ENCODE measurements at regions not wholly inside any gene's neighbourhood (a gene's known extent, or its start where the extent isn't known, plus 50 kb on each side); places are given as distances from the start of the nearest gene placed in this dataset.
"Not testable (repeated sequence)": the region's sequence is repeated elsewhere in the genome, so short reads cannot be mapped to it uniquely, and the experiment has no call there.

GRCh38 chr21:41576013-41576615 lies 68.2 kb upstream of the TMPRSS2 start:
- no peak overlapping the region for H3K27ac Mint-ChIP-seq
- peaks cover 3% of the 10 kb centered on the region for H3K27me3 Mint-ChIP-seq (ENCODE audit: low read depth)
- peaks cover 19% of the 10 kb centered on the region for H3K9me3 Mint-ChIP-seq
- no peak overlapping the region for H3K4me3 Mint-ChIP-seq
- no peaks in the 10 kb centered on the region for H3K4me1 Mint-ChIP-seq (ENCODE audit: low read depth)
- H3K36me3 Mint-ChIP-seq (ENCODE audit: low read depth), result no peaks in the 10 kb centered on the region

GRCh38 chr21:41573902-41574690 lies 66.1 kb upstream of the TMPRSS2 start:
- H3K4me1 Mint-ChIP-seq (ENCODE audit: low read depth), result no peaks in the 10 kb centered on the region
- peaks cover 3% of the 10 kb centered on the region for H3K27me3 Mint-ChIP-seq (ENCODE audit: low read depth)
- no peak overlapping the region for H3K27ac Mint-ChIP-seq
- H3K4me3 Mint-ChIP-seq, result no peak overlapping the region
- no peaks in the 10 kb centered on the region for H3K36me3 Mint-ChIP-seq (ENCODE audit: low read depth)
- H3K9me3 Mint-ChIP-seq, result peaks cover 19% of the 10 kb centered on the region

- no peak overlapping the region for H3K4me3 Mint-ChIP-seq
- H3K27ac Mint-ChIP-seq, result no peak overlapping the region
- H3K36me3 Mint-ChIP-seq (ENCODE audit: low read depth), result no peaks in the 10 kb centered on the region
- no peaks in the 10 kb centered on the region for H3K4me1 Mint-ChIP-seq (ENCODE audit: low read depth)
- H3K27me3 Mint-ChIP-seq (ENCODE audit: low read depth), result peaks cover 7% of the 10 kb centered on the region
- peaks cover 4% of the 10 kb centered on the region for H3K9me3 Mint-ChIP-seq
These were observed 64.1 kb upstream of the TMPRSS2 start for GRCh38 chr21:41571938-41572510.

- H3K27ac Mint-ChIP-seq, result no peak overlapping the region
- no peaks in the 10 kb centered on the region for H3K9me3 Mint-ChIP-seq
- no peaks in the 10 kb centered on the region for H3K36me3 Mint-ChIP-seq (ENCODE audit: low read depth)
These were observed 62.9 kb upstream of the TMPRSS2 start for GRCh38 chr21:41570791-41571355.

GRCh38 chr21:41568606-41569385 lies 60.8 kb upstream of the TMPRSS2 start:
- Mint-ChIP-seq H3K9me3 (no peaks in the 10 kb centered on the region), H3K27ac (peak overlapping the region; percentile 59), H3K4me1 (ENCODE audit: low read depth) (peaks cover 3% of the 10 kb centered on the region), H3K4me3 (no peak overlapping the region), H3K27me3 (ENCODE audit: low read depth) (peaks cover 7% of the 10 kb centered on the region), H3K36me3 (ENCODE audit: low read depth) (no peaks in the 10 kb centered on the region)

More at GRCh38 chr21:41570791-41571355, 62.9 kb upstream of the TMPRSS2 start:
- H3K27me3 Mint-ChIP-seq (ENCODE audit: low read depth), result peaks cover 7% of the 10 kb centered on the region
- H3K4me1 Mint-ChIP-seq (ENCODE audit: low read depth), result no peaks in the 10 kb centered on the region
- no peak overlapping the region for H3K4me3 Mint-ChIP-seq

- Mint-ChIP-seq H3K4me1 (ENCODE audit: low read depth) (peaks cover 3% of the 10 kb centered on the region), H3K27me3 (ENCODE audit: low read depth) (peaks cover 7% of the 10 kb centered on the region), H3K36me3 (ENCODE audit: low read depth) (no peaks in the 10 kb centered on the region), H3K4me3 (no peak overlapping the region), H3K9me3 (no peaks in the 10 kb centered on the region), H3K27ac (peak overlapping the region; percentile 59)
These were observed 60.0 kb upstream of the TMPRSS2 start for GRCh38 chr21:41567901-41568510.

GRCh38 chr21:41567237-41567636 lies 59.3 kb upstream of the TMPRSS2 start:
- H3K4me3 Mint-ChIP-seq; H3K36me3 Mint-ChIP-seq (ENCODE audit: low read depth); H3K27ac Mint-ChIP-seq; H3K27me3 Mint-ChIP-seq (ENCODE audit: low read depth); H3K9me3 Mint-ChIP-seq; H3K4me1 Mint-ChIP-seq (ENCODE audit: low read depth): not testable (repeated sequence)

DNA sequence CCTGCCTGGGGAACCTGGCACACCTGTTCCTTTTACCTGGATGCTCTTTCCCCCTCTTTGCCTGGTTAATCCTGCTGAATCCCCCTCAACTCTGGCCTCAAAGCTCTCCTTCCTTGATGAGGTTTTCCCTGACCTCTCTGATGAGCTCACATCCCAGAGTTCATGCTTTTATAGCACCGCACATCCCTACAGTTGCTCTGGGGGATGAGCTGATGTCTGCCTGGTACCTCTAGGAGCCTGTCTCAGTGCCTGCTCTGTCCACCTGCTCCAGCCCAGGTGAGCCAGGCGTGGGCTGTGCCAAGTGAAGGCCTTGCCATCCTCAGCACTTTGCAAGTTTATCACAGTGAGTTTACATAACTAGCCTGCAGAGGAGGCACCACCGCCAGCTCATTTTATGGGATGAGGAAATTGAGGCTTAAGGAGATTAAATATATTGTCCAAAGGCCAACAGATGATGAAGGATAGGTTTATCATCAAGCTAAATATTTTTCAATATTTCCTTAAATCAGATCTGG lies 58.6 kb upstream of the TMPRSS2 start:
- H3K4me1 Mint-ChIP-seq (ENCODE audit: low read depth), result peaks cover 3% of the 10 kb centered on the region
- H3K9me3 Mint-ChIP-seq, result no peaks in the 10 kb centered on the region
- no peaks in the 10 kb centered on the region for H3K36me3 Mint-ChIP-seq (ENCODE audit: low read depth)
- no peak overlapping the region for H3K4me3 Mint-ChIP-seq
- H3K27me3 Mint-ChIP-seq (ENCODE audit: low read depth), result peaks cover 4% of the 10 kb centered on the region
- H3K27ac Mint-ChIP-seq, result no peak overlapping the region

DNA sequence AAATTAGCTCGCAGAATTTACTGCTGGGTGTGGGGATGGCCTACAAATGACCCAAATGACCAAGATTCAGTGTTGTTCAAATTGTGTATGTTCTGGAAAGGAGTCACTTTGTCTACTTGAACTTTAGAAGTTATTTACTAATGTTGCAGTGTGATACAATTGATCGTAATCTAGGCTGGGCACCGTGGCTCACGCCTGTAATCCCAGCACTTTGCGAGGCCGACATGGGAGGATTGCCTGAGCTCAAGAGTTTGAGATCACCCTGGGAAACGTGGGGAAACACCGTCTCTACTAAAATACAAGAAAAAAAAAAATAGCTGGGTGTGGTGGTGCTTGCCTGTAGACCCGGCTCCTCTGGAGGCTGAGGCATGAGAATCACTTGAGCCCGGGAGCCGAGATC lies 57.6 kb upstream of the TMPRSS2 start:
- Mint-ChIP-seq H3K36me3 (ENCODE audit: low read depth) (no peaks in the 10 kb centered on the region), H3K9me3 (no peaks in the 10 kb centered on the region), H3K4me3 (no peak overlapping the region), H3K4me1 (ENCODE audit: low read depth) (peaks cover 3% of the 10 kb centered on the region), H3K27me3 (ENCODE audit: low read depth) (peaks cover 4% of the 10 kb centered on the region), H3K27ac (no peak overlapping the region)

DNA sequence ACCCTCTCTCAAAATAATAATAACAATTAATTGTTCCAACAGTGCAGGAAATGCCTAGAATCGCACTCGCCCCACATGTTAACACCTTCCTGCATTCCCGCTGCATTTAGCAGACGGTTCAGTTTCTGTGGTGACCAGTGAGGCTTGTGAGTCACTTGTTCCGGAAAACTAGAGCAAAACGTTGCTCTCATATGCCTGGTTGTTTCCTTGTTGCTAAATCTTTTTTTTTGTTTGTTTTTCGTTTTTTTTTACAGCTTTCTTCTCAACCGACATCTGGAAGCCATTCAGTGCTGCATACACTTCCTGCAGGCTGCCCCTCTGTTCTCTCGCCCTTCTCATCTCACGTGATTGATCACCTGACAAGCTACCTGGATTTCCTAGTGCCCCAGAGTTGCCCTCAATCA lies 56.9 kb upstream of the TMPRSS2 start:
- peaks cover 3% of the 10 kb centered on the region for H3K4me1 Mint-ChIP-seq (ENCODE audit: low read depth)

GRCh38 chr21:41562101-41563000 lies 54.4 kb upstream of the TMPRSS2 start:
- H3K27me3 Mint-ChIP-seq (ENCODE audit: low read depth), result peaks cover 9% of the 10 kb centered on the region
- no peaks in the 10 kb centered on the region for H3K36me3 Mint-ChIP-seq (ENCODE audit: low read depth)
- H3K4me1 Mint-ChIP-seq (ENCODE audit: low read depth), result peaks cover 3% of the 10 kb centered on the region
- H3K9me3 Mint-ChIP-seq, result no peaks in the 10 kb centered on the region
- no peak overlapping the region for H3K27ac Mint-ChIP-seq
- H3K4me3 Mint-ChIP-seq, result no peak overlapping the region

More for the DNA sequence above, 56.9 kb upstream of the TMPRSS2 start:
- Mint-ChIP-seq H3K27me3 (ENCODE audit: low read depth) (peaks cover 4% of the 10 kb centered on the region), H3K36me3 (ENCODE audit: low read depth) (no peaks in the 10 kb centered on the region), H3K4me3 (no peak overlapping the region), H3K27ac (peak overlapping the region; percentile 9), H3K9me3 (no peaks in the 10 kb centered on the region)

DNA sequence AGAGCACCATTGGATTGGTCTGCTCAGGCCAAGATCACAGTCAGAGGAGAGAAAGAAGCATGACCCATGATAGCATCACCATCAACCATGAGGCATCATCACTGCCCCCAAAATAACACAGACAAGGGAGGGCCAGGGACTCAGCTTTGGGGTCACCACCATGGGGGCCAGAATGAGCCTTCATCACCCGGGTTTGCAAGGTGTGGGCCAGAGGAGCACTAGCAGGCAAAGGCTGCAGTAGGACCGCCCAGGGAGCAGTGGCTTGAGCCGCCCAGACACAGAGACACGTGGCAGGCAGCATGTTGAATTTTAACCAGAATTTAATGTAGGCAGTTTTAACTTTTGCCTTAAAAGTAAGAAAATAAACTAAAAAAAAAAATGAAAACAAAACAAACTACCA lies 53.7 kb upstream of the TMPRSS2 start:
- Mint-ChIP-seq H3K27ac (no peak overlapping the region), H3K9me3 (no peaks in the 10 kb centered on the region), H3K4me1 (ENCODE audit: low read depth) (peaks cover 3% of the 10 kb centered on the region), H3K36me3 (ENCODE audit: low read depth) (no peaks in the 10 kb centered on the region), H3K27me3 (ENCODE audit: low read depth) (peaks cover 9% of the 10 kb centered on the region), H3K4me3 (no peak overlapping the region)

DNA sequence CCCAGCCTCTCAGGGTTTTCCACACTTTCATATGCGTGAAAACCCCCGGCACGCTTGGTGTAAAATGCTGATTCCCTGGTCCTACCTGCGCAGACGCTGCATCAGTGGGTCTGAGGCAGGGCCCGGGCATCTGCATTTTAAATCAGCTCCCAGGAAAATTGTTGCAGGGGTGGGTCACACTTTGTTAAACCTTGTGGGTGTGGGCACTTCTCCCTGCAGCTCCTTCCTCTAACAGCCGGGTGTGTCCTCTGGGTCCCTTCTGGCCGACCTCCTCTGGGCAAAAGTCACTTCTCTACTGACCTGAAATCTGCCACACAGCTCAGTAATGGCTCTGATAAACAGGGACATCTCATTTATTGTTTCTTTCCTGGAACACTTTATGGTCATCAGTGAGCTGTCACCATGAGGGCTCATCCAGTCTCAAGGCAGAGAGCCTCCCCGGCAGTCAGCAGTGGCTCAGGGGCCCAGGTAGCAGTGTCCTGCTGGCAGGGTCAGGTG lies 52.8 kb upstream of the TMPRSS2 start:
- Mint-ChIP-seq H3K27me3 (ENCODE audit: low read depth) (peaks cover 9% of the 10 kb centered on the region), H3K27ac (no peak overlapping the region), H3K36me3 (ENCODE audit: low read depth) (no peaks in the 10 kb centered on the region), H3K4me1 (ENCODE audit: low read depth) (peaks cover 3% of the 10 kb centered on the region), H3K4me3 (no peak overlapping the region), H3K9me3 (no peaks in the 10 kb centered on the region)

All from T-helper 1 cell treated with Interleukin-12 subunit alpha and Interleukin-12 subunit beta and Interleukin-4 antibody, amounts not matched to agents 30 μg/mL and 1 μg/mL, for 36 hours (primary cell).